GM18505 (cell line): ENCODE measurements at regions not wholly inside any gene's neighbourhood (a gene's known extent, or its start where the extent isn't known, plus 50 kb on each side); places are given as distances from the start of the nearest gene placed in this dataset.

Experiments used
- ATAC-seq: cut with Tn5 transposase; IDR thresholded peaks from one replicate; pipeline ENCODE4 v1.9.1; 2021; ENCODE audit not compliant: unreplicated experiment
- POLR2A ChIP-seq: IDR thresholded peaks from 4 replicates; pipeline ENCODE4 v1.6.1; 2011; ENCODE audit warnings: borderline replicate concordance; ENCODE audit not compliant: insufficient read depth, insufficient read length; ENCODE audit errors: extremely low read depth

DNA sequence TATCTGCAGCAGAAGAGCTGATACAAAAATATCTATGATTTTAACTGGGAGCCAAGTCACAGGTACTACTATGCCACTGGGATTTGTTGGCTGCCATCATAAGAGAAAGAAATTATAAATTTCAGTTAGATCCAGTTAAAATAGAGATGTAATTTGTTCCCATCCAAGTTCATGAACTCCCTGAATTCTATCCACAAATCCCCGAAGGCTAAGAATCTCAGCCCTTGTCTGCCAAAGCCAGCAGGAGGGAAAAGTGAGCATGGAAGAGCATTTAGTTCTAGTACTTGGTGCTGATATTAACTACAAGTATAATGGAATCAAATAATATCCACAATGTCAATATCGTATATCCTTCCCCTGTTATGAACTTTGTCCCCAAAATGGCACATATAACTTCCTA lies 801.1 kb upstream of the CXADR start:
- no peak for ATAC-seq
- TF ChIP-seq POLR2A = no peak

DNA sequence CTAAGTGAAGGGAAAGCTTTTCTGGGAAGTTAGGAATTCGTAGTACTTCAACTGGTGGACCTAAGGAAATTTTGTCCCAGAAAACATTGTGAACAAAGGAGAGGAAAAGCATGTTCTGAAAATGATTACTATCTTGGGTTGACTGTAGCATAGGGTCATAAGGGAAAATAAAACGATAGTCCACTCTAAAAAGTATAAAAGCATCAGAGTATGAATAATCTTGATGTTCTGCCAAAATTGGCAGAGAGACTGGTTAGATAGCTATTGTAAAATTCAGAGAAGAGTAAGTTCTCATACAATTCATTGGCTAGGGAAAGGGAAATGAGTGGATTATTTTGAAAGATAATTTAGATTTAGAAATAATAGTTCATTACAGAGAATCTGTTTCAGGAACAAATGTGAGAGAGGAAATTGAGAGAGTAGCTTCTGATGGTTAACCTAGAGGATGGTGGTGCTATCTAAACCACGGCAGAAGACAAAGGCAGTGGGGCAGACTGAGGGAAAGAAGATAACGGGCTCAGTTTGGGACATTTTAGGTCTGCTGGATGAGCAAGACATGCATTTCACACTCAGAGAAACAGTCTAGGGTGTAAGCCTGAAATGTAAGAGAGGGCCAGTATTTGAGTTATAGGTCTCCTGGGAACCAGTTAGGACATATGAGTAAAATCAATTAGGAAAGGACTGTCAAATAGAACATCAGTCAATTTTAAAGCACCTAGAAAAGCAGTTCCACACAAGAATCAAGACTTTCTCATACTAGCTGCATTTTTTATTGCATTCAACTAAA lies 799.3 kb upstream of the CXADR start:
- ATAC-seq = no peak

DNA sequence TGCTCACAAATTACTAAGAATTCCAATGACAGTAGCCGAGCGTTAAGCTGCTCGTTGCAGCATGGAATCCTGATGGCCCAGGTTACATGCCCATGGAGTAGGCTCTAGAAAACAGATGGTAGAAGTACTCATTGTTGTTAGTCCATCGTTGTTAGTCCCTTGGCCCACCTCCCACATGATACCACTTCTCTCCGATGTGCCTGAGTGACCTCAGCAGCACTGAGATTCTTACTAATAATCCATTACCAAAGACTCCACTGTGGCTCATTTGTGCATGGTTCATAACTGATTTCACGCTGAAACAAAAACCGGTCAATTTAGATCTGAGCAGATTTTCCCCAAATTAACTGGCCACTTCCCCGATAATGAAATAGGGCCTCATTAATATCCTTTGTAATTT lies 772.3 kb upstream of the CXADR start:
- no peak for TF ChIP-seq POLR2A
- no peak for ATAC-seq

More for the DNA sequence above, 799.3 kb upstream of the CXADR start:
- no peak for TF ChIP-seq POLR2A

DNA sequence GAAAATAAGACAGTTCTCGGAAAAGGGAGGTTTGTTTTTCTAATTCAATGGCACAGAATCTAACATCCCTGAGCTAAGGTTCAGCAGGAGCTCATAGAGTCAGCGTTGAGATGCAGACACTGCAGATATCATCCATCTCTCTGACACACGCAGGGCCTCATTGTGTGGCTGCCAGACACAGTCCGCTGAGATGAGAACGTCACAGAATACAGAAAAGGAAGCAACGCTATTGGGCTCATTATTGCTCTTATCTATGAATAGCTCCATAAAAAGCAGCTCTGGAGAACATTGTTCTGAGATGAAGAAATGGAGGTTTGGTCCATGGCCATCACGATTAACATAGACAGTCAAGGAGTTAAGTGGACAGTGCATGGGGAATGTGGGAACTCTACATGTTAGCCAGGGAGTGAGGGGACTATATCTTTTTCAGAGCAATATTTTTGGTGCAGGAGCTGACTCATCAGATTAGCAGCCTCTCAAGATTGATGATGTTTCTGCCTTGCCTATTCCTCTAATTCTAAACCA lies 771.6 kb upstream of the CXADR start:
- ATAC-seq = no peak
- no peak for TF ChIP-seq POLR2A

DNA sequence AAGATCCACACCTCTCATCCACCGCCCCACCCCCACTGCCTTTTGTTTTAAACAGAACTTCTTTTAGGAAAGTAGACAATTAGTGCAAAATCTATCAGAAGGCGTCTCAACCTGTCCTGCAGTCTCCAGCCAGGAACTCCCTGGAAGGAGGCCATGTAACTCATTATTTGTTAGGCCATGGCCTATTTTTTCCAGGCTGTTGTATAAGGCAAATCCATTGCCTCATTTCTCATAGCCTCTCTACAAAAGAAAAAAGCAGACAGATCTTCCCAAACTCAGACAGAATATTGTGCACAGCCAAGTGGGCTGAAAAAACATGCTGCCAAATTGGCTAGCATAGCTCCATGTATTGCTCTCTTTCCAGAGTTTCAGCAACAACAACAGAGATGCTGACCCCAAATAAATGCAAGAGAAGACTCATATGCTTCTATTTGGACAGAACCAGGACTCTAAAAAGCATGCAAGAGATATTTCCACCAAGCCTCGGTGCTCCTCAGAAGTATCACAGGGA lies 770.7 kb upstream of the CXADR start:
- no peak for TF ChIP-seq POLR2A
- no peak for ATAC-seq

DNA sequence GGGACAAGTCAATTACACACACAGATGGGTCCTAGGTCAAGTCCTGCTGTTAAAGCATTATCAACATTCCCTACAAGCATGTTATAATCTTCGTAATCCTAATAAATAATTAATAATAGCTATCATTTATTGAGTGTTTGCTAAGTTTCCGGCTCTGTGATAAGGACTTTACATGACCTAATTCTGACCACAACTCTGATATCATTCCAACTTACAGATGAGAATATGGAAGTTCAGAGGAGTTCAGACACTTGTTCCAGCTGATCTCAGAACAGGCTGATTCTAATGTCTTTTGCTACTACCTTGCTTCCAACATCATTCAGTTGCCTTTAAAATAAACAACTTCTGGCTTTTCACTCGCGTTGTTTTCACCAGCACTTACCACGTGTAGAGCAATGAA lies 770.1 kb upstream of the CXADR start:
- no peak for ATAC-seq
- no peak for TF ChIP-seq POLR2A

DNA sequence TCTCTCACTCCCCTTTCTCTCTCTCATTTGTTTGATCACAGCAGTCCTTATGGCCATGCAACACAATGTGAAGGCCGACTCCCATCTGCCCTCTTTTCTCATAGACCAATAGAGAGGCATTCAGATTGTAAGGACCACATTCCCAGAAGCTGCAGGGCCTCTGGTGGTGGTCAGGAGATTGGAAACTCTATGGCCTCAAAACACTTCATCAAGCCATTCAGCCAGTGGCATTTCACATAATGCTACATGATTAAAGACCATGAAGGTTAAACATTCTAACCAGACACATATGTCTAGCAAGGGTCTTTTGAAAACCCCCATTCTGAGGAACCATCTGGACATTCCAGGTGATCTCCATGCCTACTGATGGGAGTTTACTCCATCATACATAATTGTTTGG lies 769.5 kb upstream of the CXADR start:
- no peak for ATAC-seq
- TF ChIP-seq POLR2A = no peak

DNA sequence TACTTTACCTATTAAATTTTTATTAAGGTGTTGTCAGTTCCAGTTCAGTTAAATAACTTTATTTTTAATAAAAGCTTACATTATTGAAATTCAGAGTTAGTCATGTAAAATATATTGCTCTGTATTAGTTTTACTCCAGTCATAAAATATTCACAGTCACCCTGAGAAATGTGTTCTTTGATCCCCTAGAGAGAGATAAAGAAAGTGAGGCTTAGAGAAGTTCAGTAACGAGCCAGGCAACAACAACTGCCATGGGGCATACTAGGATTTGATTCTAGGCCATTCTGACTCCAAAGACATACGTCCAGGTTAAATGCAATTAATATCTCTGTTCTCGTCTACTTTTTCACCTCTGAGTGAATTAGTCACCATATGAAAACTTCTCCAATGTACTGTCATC lies 761.9 kb upstream of the CXADR start:
- ATAC-seq = no peak
- no peak for TF ChIP-seq POLR2A

DNA sequence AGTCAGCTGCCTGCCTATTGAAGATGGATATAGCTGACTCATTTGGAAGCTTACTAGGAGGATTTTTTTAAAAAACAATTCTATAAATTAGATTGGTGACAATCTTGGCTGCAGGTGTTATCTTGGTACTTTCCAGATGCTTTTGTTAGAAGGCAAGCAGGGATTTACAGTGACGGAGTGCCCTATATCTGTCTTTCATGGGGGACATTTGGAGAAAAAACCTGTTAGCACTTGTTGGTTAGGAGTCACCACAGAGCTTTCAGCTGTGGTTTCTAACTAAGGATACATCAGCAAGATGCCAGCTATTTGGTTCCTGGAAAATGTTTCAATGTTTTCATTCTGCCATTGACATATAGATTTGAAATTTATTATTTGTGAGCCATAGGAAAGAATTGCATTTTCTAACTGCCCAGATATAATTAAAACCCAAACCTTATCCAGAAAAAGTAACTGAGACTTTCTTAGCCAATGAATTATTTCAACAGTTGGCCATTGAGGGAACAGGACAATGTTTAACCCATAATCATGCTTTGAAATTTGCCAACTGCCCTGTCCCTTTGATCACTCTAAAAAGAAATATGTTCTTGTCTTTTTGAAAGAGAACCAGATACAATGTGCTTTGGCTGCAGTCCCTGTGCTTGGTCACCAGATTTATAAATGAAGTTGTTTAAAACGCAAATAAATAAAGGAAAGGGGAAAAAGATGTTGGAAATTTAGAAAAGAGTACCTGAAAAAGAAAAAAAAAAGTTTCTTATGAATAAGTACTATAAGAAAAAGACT lies 761.0 kb upstream of the CXADR start:
- TF ChIP-seq POLR2A = no peak
- ATAC-seq = no peak

DNA sequence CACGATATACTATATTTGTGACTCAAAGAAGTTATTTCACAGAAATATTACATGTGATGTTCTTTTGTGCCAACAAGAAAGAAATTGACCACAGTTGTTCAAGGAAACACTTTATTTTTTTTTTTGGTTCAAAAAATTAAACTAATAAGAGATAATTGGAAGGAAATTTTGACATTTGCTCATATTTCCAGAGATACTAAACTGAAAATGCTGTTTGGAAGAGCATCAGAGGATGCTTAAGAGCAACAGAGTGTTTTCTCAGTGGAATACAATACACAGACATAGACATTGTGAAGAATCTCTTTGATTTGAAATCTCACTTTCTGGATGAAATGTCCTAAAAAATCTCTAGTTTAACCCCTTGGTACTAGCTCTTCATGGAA lies 760.4 kb upstream of the CXADR start:
- ATAC-seq = no peak

DNA sequence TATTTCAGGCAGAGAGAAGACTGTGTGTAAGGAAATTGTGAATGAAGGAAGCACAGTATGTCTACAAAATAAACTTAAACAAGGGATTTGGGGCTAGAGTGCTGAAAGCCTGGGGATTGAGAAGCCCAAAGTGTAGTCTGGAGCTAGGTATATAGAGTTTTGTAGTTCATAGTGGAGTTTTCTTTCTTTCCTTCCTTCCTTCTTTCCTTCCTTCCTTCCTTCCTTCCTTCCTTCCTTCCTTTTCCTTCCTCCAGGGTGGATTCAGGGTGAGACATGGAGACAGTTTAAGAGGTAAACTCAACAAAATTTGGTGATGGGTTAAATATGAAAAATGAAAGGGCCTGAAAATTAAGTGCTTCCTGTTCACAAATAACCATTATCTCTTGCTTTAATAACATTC lies 757.8 kb upstream of the CXADR start:
- ATAC-seq = no peak
- no peak for TF ChIP-seq POLR2A

More for the DNA sequence above, 760.4 kb upstream of the CXADR start:
- no peak for TF ChIP-seq POLR2A

DNA sequence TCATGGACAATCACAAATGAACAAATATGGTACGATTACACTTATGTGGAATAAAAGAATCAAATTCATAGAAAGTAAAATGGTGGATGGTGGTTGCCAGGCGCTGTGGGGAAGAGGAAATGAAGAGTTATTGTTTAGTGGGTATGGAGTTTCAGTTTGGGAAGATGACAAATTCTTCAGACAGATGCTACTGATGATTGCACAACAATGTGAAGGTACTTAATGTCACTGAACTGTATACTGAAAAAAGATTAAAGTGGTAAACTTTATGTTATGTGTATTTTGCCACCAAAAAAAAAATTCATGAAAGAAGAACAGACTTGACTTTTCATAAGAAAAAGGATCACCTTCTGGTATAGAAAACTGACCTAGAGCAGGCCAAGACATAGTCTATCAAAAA lies 745.6 kb upstream of the CXADR start:
- no peak for TF ChIP-seq POLR2A
- ATAC-seq = no peak

DNA sequence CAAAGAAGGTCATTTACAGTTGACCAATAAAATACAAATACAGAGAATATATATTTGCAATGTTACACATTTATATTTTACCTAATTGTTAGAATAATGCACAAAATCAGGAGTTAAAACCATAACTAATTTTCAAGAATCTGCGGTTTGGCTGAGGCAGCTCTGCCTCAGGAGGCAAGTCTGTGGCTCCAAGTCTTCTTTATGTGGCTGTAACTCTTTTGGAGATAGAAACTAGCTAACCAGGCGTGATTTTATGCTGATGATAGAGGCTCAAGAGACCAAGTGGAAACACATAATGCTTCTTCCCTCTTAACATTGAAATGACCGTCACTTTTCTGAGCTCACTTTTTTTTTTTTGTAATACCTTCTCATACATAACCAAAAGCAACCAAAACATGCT lies 744.7 kb upstream of the CXADR start:
- no peak for ATAC-seq
- TF ChIP-seq POLR2A = no peak

DNA sequence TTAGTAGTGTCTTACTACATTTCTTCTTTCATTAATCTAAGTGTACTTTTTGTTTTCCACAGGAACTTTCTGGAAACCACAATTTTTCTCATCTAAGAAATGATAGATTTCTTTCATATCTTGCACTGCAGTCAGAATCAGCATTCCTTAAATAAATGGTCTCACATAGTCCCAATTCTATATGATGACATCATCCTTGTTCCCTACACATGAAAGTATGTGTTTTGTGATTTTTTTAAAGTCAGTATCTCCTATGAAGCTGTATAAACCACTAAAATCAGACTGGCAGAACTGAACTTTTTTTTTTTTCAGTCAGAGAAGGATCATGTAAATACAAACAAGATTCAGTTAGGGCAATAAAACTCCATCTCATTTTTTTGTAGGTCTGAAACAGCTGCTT lies 742.6 kb upstream of the CXADR start:
- TF ChIP-seq POLR2A = no peak
- no peak for ATAC-seq
